Prostate gland (tissue), 2 donors: ENCODE measurements at regions not wholly inside any gene's neighbourhood (a gene's known extent, or its start where the extent isn't known, plus 50 kb on each side); places are given as distances from the start of the nearest gene placed in this dataset.

Experiments used
- DNase-seq: peaks from one replicate; pipeline ENCODE4 v3.0.0-alpha.2; 2019; ENCODE audit warnings: low spot score
- H3K27ac ChIP-seq, 2 donors: fragments of 200-600 bp; sonication (generic); 2 replicates each; pipeline ENCODE4 v1.5.1; 2017 to 2019
- H3K27me3 ChIP-seq: fragments of 200-600 bp; sonication (generic); replicated peaks from 2 replicates; pipeline ENCODE4 v1.5.1; 2019; ENCODE audit not compliant: insufficient read depth
- H3K36me3 ChIP-seq, 2 donors: fragments of 200-600 bp; sonication (generic); 1 replicate in 1 of 2; 2 replicates in 1 of 2; pipeline versions ENCODE4 v1.5.1 to v1.8.1; 2017 to 2019
- H3K4me1 ChIP-seq: fragments of 200-600 bp; sonication (generic); replicated peaks from 2 replicates; pipeline ENCODE4 v1.5.1; 2019
- H3K4me3 ChIP-seq, 2 donors: fragments of 200-600 bp; sonication (generic); 2 replicates each; pipeline ENCODE4 v1.5.1; 2017 to 2019
- H3K9me3 ChIP-seq: fragments of 200-600 bp; sonication (generic); 2 replicates; pipeline ENCODE4 v1.5.1; 2017
- POLR2A ChIP-seq: fragments of 450-650 bp; IDR thresholded peaks from one replicate; pipeline ENCODE4 v1.6.1; 2016; ENCODE audit warnings: antibody characterized with exemption, mild to moderate bottlenecking
- POLR2AphosphoS5 ChIP-seq: sonication (generic); formaldehyde crosslinking; IDR thresholded peaks from one replicate; pipeline ENCODE4 v1.6.1; 2017; ENCODE audit warnings: antibody characterized with exemption
- WGBS: methylation state at CpG from one replicate; pipeline ENCODE4 v1.1.5; 2018; 5-methylcytosine and 5-hydroxymethylcytosine counted together
- intact Hi-C: fragments of 100-400 bp; cut with DNase I; formaldehyde crosslinking; loops from one replicate; pipeline ENCODE4 v1.14.2; 2022
- TF ChIP-seq, protein P1 (sequence below), 4 experiments: fragments of 200-600 bp in 2 of 4; fragments of 450-650 bp in 2 of 4; sonication (generic) in 2 of 4; IDR thresholded peaks; 1 replicate in 3 of 4; 2 replicates in 1 of 4; pipeline ENCODE4 v1.5.1; 2016 to 2019; ENCODE audit warnings: antibody characterized with exemption in 4 of 4, mild to moderate bottlenecking in 2 of 4, moderate library complexity in 2 of 4

- H3K4me3 ChIP-seq = no peak overlapping the region
- WGBS = 39% methylated on average over 9 of the region's 9 CpGs
- DNase-seq = no peak
- H3K27ac ChIP-seq = no peak overlapping the region
- TF ChIP-seq, protein P1, sequence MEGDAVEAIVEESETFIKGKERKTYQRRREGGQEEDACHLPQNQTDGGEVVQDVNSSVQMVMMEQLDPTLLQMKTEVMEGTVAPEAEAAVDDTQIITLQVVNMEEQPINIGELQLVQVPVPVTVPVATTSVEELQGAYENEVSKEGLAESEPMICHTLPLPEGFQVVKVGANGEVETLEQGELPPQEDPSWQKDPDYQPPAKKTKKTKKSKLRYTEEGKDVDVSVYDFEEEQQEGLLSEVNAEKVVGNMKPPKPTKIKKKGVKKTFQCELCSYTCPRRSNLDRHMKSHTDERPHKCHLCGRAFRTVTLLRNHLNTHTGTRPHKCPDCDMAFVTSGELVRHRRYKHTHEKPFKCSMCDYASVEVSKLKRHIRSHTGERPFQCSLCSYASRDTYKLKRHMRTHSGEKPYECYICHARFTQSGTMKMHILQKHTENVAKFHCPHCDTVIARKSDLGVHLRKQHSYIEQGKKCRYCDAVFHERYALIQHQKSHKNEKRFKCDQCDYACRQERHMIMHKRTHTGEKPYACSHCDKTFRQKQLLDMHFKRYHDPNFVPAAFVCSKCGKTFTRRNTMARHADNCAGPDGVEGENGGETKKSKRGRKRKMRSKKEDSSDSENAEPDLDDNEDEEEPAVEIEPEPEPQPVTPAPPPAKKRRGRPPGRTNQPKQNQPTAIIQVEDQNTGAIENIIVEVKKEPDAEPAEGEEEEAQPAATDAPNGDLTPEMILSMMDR (IDR thresholded peaks at IDR 0.05) = no peak
- TF ChIP-seq POLR2A = no peak
- H3K27me3 ChIP-seq = peaks cover 2% of the 10 kb centered on the region
- H3K9me3 ChIP-seq = no peaks in the 10 kb centered on the region
- H3K36me3 ChIP-seq = no peaks in the 10 kb centered on the region
- no peaks in the 10 kb centered on the region for H3K4me1 ChIP-seq
- intact Hi-C loops = no loop called here
These were observed 98.8 kb downstream of the YTHDF1 start for GRCh38 chr20:63117151-63117550.

- no peak overlapping the region for H3K4me3 ChIP-seq
- DNase-seq = no peak
- no peak overlapping the region for H3K27ac ChIP-seq
- H3K36me3 ChIP-seq = no peaks in the 10 kb centered on the region
- TF ChIP-seq POLR2A (no peak), POLR2AphosphoS5 (no peak)
- intact Hi-C loops = no loop called here
- H3K27me3 ChIP-seq = peaks cover 2% of the 10 kb centered on the region
- no peaks in the 10 kb centered on the region for H3K4me1 ChIP-seq
- H3K9me3 ChIP-seq = no peaks in the 10 kb centered on the region
- WGBS = 16% methylated on average over 32 of the region's 32 CpGs
These were observed 99.4 kb downstream of the YTHDF1 start for GRCh38 chr20:63116412-63117106.

DNA sequence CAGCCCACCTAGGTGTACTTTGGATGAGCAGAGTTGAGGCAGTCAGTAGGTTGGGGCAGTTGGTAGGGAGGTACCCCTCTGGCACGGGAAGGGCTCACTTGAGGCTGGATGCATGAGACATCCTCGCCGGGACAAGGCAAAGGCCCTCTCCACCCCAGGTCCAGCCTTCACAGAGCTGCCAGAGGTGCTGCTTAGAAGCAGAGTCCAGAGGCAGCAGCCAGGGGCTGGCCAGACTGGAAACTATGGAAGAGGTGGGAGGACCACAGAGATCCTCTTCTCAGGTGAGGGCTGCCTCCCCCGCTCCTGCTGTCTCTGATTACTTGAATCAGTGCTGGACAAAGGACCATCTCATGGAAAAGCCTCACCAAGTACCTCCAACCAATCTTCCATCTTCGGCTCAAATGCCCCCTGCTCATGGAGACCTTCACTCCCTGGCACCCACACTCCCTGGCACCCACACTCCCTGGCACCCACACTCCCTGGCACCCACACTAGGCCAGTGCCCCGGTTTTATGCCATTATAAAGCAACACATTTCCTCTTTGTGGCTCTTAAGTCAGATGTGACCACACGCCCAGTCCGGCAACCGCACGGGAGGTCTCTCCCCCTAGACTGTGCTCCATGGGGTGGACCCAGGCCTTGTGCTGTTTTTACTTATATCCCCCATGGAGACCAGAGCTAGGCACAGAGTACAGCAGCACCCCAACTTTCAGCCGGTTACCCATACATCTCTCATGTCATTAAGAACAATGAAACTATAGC, 100.1 kb downstream of the YTHDF1 start:
- intact Hi-C loops = no loop called here
- DNase-seq = no peak

DNA sequence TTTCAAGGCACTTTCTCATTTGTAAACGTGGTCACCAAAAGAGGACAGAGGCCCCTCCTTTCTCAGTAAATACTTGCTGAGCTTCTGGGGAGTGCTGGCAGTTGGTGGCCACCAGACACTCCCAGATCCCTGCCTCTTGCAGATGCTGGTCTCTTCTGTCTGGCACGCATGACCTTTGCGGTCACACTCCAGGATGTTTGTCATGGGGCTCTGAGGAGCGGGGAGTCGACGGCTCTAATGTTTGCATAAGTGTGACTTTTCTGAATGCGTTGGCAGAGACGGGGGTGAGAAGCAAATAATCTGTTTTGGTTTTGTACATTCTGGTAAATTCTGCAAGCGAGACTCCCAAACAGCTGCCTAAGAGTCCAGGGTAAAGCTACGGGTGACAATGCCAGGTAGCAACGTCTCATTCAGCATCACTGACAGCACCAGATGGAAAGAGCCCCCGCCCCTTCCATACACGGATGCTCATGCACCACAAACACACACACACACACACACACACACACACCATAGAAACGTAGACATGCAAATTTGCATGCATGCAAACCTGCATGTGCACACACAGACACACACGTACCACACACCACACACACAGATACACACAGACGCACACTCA, 101.1 kb downstream of the YTHDF1 start:
- Histone ChIP-seq H3K4me3 (no peak overlapping the region), H3K36me3 (no peaks in the 10 kb centered on the region), H3K27me3 (peaks cover 2% of the 10 kb centered on the region), H3K9me3 (no peaks in the 10 kb centered on the region), H3K27ac (no peak overlapping the region), H3K4me1 (no peaks in the 10 kb centered on the region)
- no peak for TF ChIP-seq POLR2AphosphoS5
- TF ChIP-seq, protein P1 (IDR thresholded peaks at IDR 0.05) = no peak
- TF ChIP-seq POLR2A = no peak
- 69% methylated on average over 16 of the region's 16 CpGs for WGBS
- intact Hi-C loops = no loop called here
- DNase-seq = no peak

More for the DNA sequence above, 100.1 kb downstream of the YTHDF1 start:
- TF ChIP-seq, protein P1 (IDR thresholded peaks at IDR 0.05) = no peak
- no peak for TF ChIP-seq POLR2AphosphoS5
- no peak for TF ChIP-seq POLR2A
- Histone ChIP-seq H3K27ac (no peak overlapping the region), H3K4me3 (no peak overlapping the region), H3K27me3 (peaks cover 2% of the 10 kb centered on the region), H3K4me1 (no peaks in the 10 kb centered on the region), H3K36me3 (no peaks in the 10 kb centered on the region), H3K9me3 (no peaks in the 10 kb centered on the region)
- WGBS = 76% methylated on average over 11 of the region's 11 CpGs

DNA sequence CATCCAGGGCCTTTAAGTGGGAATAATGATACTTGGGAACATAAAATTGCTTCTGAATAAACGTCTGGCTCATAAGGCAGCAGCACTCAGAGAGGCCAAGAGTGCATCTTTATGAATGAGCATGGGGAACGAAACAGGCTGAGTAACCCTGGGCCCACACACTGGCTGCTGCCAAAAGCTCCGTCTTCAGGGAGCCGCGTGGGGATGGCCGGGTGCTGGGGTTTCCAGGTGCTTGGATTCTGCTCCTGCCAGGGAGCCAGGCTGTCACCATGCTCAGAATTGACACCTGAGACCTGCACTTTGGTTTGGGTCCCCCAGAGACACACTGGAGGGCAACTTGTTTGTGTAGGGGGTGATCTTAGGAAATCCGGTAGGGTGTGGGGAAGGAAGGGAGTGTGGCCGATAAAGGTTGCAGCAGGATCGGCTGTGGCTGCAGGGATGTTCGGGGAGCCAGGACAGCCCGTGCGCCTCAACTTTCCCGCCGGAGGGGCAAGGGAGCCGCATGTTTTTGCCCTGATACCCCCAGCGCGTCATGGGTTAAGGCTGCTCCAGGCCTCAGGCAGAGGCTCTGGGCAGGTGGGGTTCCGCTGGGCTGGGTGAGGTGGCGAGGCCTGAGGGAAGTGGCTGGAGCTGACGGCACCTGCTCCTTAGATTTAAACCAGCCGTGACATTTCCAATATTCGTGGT, 101.8 kb downstream of the YTHDF1 start:
- Histone ChIP-seq H3K27ac (no peak overlapping the region), H3K36me3 (no peaks in the 10 kb centered on the region), H3K27me3 (peaks cover 2% of the 10 kb centered on the region), H3K9me3 (no peaks in the 10 kb centered on the region), H3K4me1 (no peaks in the 10 kb centered on the region), H3K4me3 (no peak overlapping the region)
- no peak for DNase-seq
- TF ChIP-seq POLR2A = no peak
- TF ChIP-seq, protein P1 (IDR thresholded peaks at IDR 0.05) = no peak
- TF ChIP-seq POLR2AphosphoS5 = no peak
- WGBS = 67% methylated on average over 22 of the region's 22 CpGs
- intact Hi-C loops = no loop called here
